Thymus (tissue), 11 donors: ENCODE measurements at regions not wholly inside any gene's neighbourhood (a gene's known extent, or its start where the extent isn't known, plus 50 kb on each side); places are given as distances from the start of the nearest gene placed in this dataset.
"Not testable (repeated sequence)": the region's sequence is repeated elsewhere in the genome, so short reads cannot be mapped to it uniquely, and the experiment has no call there.

Source experiments
- DNase-seq, 9 donors: peaks; one replicate each; pipeline ENCODE4 v3.0.0-alpha.2; 2013; ENCODE audit warnings: low spot score in 9 of 9, low read depth in 6 of 9, missing footprints in 1 of 9
- H3K27ac ChIP-seq, 2 donors: one replicate each; pipeline ENCODE4 v1.5.1; 2013; ENCODE audit warnings: control low read depth in 1 of 2, low read depth in 1 of 2, low read length in 1 of 2, mild to moderate bottlenecking in 1 of 2, moderate library complexity in 1 of 2
- H3K27me3 ChIP-seq, 2 donors: one replicate each; pipeline ENCODE4 v1.5.1; 2013; ENCODE audit warnings: low read length in 1 of 2; ENCODE audit not compliant: control insufficient read depth in 2 of 2, insufficient read depth in 1 of 2
- H3K36me3 ChIP-seq, 2 donors: one replicate each; pipeline ENCODE4 v1.5.1; 2013; ENCODE audit warnings: low read length in 1 of 2, mild to moderate bottlenecking in 1 of 2, moderate library complexity in 1 of 2; ENCODE audit not compliant: control insufficient read depth in 2 of 2, insufficient read depth in 2 of 2
- H3K4me1 ChIP-seq, 2 donors: one replicate each; pipeline ENCODE4 v1.5.1; 2013; ENCODE audit warnings: low read length in 2 of 2; ENCODE audit not compliant: control insufficient read depth in 2 of 2, insufficient read depth in 2 of 2
- H3K4me3 ChIP-seq, 2 donors: one replicate each; pipeline ENCODE4 v1.5.1; 2013; ENCODE audit warnings: low read length in 2 of 2, control low read depth in 1 of 2, mild to moderate bottlenecking in 1 of 2
- H3K9me3 ChIP-seq, 2 donors: one replicate each; pipeline ENCODE4 v1.5.1; 2013; ENCODE audit warnings: low read length in 1 of 2, mild to moderate bottlenecking in 1 of 2; ENCODE audit not compliant: control insufficient read depth in 2 of 2, insufficient read depth in 1 of 2
- WGBS: extraction: QIAGEN DNeasy Blood & Tissue Kit; methylation state at CpG from one replicate; pipeline ENCODE4 v1.1.7; 2013; 5-methylcytosine and 5-hydroxymethylcytosine counted together
- donor health status: healthy.

GRCh38 chr7:70989-71388, 121.4 kb upstream of the FAM20C start:
- H3K36me3 ChIP-seq, DNase-seq, H3K27me3 ChIP-seq, H3K4me1 ChIP-seq, H3K4me3 ChIP-seq, H3K27ac ChIP-seq, H3K9me3 ChIP-seq: not testable (repeated sequence)
- WGBS = 88% methylated on average over 7 of the region's 7 CpGs

DNA sequence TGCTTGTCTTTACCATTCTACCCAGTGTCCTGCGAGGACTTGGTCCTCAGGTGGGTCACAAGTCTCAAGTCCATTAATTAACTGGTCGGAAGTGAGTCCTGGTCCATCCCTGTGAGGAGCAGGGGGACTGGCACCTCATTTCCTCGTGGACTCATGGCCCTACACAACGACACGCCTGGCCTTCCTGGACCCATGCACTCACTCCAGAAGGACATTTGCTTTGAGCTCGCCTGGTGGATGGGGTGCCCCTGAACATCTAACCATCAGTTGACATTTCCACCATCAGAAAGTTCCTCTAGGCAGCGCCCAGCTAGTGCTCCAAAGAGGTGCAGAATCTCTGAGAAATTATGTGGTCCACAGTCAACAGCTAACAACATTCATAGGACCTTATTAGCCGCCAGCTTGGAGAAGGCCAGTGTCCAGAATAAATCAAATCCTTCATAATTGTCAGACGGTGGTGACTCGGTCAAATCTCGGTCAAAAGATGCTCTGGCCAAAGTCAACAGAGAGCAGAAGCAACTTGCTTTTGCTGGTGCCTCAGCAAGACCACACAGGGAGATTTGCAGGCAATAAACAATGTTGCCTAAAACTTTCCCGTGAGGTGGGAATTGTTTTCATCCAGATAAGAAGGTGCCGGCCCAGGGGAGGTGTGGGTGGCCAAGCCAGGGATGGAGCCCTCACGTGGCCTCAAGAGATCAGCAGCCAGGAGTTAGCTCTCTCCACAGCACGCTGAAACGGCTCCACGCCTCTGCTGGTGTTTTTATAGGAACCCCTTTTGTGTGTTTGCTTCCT, 119.9 kb upstream of the FAM20C start:
- H3K36me3 ChIP-seq, H3K4me3 ChIP-seq, H3K27me3 ChIP-seq, H3K9me3 ChIP-seq, H3K4me1 ChIP-seq, H3K27ac ChIP-seq, DNase-seq: not testable (repeated sequence)
- WGBS = 89% methylated on average over 15 of the region's 17 CpGs

DNA sequence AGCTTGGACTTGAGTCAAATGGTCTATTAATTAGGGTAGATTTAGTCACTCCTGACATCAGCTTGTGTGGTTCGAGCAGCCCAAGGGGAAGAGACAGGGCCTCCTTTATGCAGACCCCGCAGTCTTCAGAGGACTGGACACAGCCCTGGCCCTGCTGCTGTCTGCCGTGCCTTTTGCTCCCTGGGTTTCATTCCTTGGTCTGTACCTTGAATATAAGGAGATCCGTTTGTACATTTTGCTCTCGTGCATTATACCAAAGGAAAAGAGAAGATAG, 119.4 kb upstream of the FAM20C start:
- not testable (repeated sequence) for H3K9me3 ChIP-seq, H3K36me3 ChIP-seq, DNase-seq, H3K27ac ChIP-seq, H3K4me3 ChIP-seq, H3K4me1 ChIP-seq, H3K27me3 ChIP-seq
- 95% methylated on average over 1 of the region's 5 CpGs for WGBS

DNA sequence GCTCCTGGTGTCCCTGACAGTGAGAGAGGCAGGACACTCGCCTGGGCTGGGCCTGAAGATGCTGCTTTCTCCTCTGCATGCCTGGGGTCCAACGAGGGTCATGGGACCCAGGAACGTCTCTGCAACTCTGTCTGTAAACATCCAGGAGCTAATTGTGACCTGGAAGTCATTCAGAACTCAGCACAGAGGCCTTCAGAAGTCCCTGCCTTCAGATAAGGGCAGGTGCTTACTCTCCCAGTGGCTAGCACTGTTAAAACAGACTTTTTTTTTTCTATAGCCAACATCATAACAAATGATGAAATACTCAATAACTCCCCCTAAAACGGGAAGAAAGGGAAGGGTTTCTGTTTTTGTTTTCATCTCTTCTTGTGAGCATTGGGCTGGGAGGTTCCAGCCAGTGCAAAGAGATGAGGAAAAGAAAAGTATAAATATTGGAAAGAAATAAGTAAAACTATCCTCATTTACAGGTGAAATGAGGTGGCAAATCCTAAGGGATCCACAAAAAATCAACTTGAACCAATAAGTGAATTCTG, 118.3 kb upstream of the FAM20C start:
- not testable (repeated sequence) for H3K27me3 ChIP-seq, H3K27ac ChIP-seq, DNase-seq, H3K36me3 ChIP-seq, H3K9me3 ChIP-seq, H3K4me1 ChIP-seq, H3K4me3 ChIP-seq
- 61% methylated on average over 4 of the region's 4 CpGs for WGBS

DNA sequence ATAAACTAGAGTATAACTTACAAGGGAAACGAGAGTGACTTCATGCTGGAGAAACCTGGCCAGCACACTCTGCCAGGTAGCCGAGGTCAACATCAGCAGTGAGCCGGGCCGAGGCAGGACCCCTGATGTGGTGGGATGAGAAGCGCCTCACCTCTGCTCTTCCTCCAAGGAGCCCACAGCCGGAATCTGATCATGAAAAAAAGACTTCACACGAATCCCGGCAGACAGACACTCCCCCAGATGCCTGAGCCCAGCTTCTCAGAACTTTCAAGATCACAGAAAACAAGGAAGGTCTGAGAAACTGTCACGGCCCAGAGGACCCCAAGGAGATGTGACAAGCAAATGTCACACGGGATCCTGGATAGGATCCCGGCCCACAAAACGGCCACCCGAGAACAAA, 116.9 kb upstream of the FAM20C start:
- H3K4me1 ChIP-seq, H3K9me3 ChIP-seq, DNase-seq, H3K27me3 ChIP-seq, H3K36me3 ChIP-seq, H3K4me3 ChIP-seq, H3K27ac ChIP-seq: not testable (repeated sequence)
- WGBS = 88% methylated on average over 13 of the region's 13 CpGs

- not testable (repeated sequence) for H3K9me3 ChIP-seq, H3K27me3 ChIP-seq, H3K27ac ChIP-seq, DNase-seq, H3K36me3 ChIP-seq, H3K4me1 ChIP-seq, H3K4me3 ChIP-seq
- WGBS = 87% methylated on average over 8 of the region's 11 CpGs
Measured at GRCh38 chr7:76202-76601, 116.2 kb upstream of the FAM20C start.

DNA sequence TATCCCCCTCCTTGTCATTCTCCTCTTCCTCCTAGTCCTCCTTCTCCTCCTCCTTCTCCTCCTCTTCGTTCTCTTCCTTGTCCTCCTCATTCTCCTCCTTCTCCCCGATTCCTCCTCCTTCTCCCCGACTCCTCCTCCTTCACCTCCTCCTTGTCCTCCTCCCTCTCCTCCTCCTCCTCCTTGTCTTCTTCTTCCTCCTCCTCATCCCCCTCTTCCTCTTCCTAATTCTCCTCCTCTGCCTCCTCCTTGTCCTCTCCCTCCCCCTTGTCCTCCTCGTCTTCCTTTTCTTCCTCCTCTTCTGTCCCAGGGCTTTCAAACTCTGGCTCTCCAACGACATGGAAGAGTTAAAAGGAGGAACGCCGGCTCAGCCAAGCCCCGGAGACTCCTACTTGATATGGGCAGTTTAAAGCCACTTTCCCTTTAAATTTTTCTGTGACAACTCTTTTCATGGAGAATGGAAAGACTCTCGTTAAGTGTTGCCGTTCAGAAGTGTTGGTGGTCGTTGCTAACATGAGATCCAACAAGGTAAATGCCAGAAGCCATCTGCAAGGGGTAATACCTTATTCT, 115.5 kb upstream of the FAM20C start:
- not testable (repeated sequence) for H3K36me3 ChIP-seq, H3K27ac ChIP-seq, H3K4me1 ChIP-seq, H3K9me3 ChIP-seq, H3K27me3 ChIP-seq, H3K4me3 ChIP-seq, DNase-seq
- 72% methylated on average over 11 of the region's 11 CpGs for WGBS

DNA sequence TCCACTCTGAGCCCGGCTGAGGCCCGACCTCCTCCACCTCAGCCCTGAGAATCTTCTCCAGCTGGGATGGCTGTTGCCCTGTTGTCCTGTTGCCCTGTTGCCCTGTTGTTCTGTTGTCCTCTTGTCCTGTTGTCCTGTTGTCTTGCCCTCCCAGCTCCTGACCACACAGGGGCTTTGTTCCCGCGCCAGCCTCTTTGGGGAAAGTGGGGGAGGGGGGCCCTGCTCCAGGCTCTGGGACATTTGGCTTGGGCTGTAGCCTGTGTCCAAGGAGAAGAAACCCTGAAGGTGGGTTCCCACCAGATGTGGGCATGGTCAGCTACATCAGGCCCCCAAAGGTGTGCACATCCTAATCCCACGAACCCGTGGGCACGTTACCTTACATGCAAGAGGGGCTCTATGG, 113.5 kb upstream of the FAM20C start:
- DNase-seq, H3K4me3 ChIP-seq, H3K9me3 ChIP-seq, H3K27ac ChIP-seq, H3K27me3 ChIP-seq, H3K36me3 ChIP-seq, H3K4me1 ChIP-seq: not testable (repeated sequence)
- WGBS = 96% methylated on average over 5 of the region's 7 CpGs

- not testable (repeated sequence) for H3K27ac ChIP-seq, H3K4me3 ChIP-seq, DNase-seq, H3K4me1 ChIP-seq, H3K9me3 ChIP-seq, H3K27me3 ChIP-seq, H3K36me3 ChIP-seq
- WGBS = 88% methylated on average over 13 of the region's 15 CpGs
Measured at GRCh38 chr7:79400-80055, 112.8 kb upstream of the FAM20C start.
